IPS-20b (cell line): ENCODE measurements at regions not wholly inside any gene's neighbourhood (a gene's known extent, or its start where the extent isn't known, plus 50 kb on each side); places are given as distances from the start of the nearest gene placed in this dataset.

Experiments
- H3K27ac ChIP-seq: one replicate; pipeline ENCODE4 v1.5.1; 2013; ENCODE audit warnings: low read length
- H3K27me3 ChIP-seq: 2 replicates; pipeline ENCODE4 v1.6.1; 2013; ENCODE audit warnings: mild to moderate bottlenecking, low read length, inconsistent platforms; ENCODE audit not compliant: insufficient read depth
- H3K36me3 ChIP-seq: 2 replicates; pipeline ENCODE4 v1.6.1; 2013; ENCODE audit warnings: low read depth, mild to moderate bottlenecking, inconsistent platforms, low read length, moderate library complexity; ENCODE audit not compliant: insufficient read depth
- H3K4me1 ChIP-seq: 2 replicates; pipeline ENCODE4 v1.6.1; 2013; ENCODE audit warnings: mild to moderate bottlenecking, control low read depth, inconsistent platforms, low read length, moderate library complexity; ENCODE audit not compliant: insufficient read depth
- H3K4me3 ChIP-seq: 2 replicates; pipeline ENCODE4 v1.5.1; 2013; ENCODE audit warnings: mild to moderate bottlenecking, low read length, inconsistent platforms
- H3K9ac ChIP-seq: 2 replicates; pipeline ENCODE4 v1.6.1; 2013; ENCODE audit warnings: low read depth, mild to moderate bottlenecking, inconsistent platforms, low read length, moderate library complexity
- H3K9me3 ChIP-seq: 2 replicates; pipeline ENCODE4 v1.6.1; 2013; ENCODE audit warnings: mild to moderate bottlenecking, low read depth, low read length, inconsistent platforms; ENCODE audit not compliant: insufficient read depth

DNA sequence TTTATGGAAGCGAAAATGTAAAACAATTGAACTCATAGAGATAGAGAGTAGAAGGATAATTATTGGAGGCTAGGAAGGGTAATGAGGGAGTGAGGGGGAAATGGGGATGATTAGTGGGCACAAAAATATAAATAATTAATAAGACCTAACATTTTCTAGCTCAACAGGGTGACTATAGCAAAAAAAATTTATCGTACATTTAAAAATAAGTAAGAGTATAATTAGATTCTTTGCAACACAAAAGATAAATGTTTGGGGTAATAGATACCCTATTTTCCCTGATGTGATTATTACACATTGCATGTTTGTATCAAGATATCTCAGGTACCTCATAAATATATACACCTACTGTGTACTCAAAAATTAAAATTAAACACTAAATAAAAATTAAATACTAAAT, 1070.0 kb downstream of the LRFN5 start:
- Histone ChIP-seq H3K27me3 (no peaks in the 10 kb centered on the region), H3K4me1 (no peaks in the 10 kb centered on the region), H3K4me3 (no peak overlapping the region), H3K27ac (no peak overlapping the region), H3K9ac (no peak overlapping the region), H3K9me3 (0 out of 2 replicates have a peak, but pooled peaks cover 4% of the 10 kb centered on the region), H3K36me3 (no peaks in the 10 kb centered on the region)

GRCh38 chr14:42673963-42674362, 1067.3 kb downstream of the LRFN5 start:
- Histone ChIP-seq H3K27me3 (no peaks in the 10 kb centered on the region), H3K9ac (no peak overlapping the region), H3K9me3 (0 out of 2 replicates have a peak, but pooled peaks cover 4% of the 10 kb centered on the region), H3K27ac (no peak overlapping the region), H3K4me1 (no peaks in the 10 kb centered on the region), H3K4me3 (no peak overlapping the region), H3K36me3 (no peaks in the 10 kb centered on the region)

GRCh38 chr14:42671636-42672035, 1065.0 kb downstream of the LRFN5 start:
- no peak overlapping the region for H3K9ac ChIP-seq
- H3K27ac ChIP-seq, result no peak overlapping the region
- no peak overlapping the region for H3K4me3 ChIP-seq
- H3K27me3 ChIP-seq, result no peaks in the 10 kb centered on the region
- 0 out of 2 replicates have a peak, but pooled peaks cover 4% of the 10 kb centered on the region for H3K9me3 ChIP-seq
- no peaks in the 10 kb centered on the region for H3K36me3 ChIP-seq
- H3K4me1 ChIP-seq, result no peaks in the 10 kb centered on the region

GRCh38 chr14:42665083-42665482, 1058.4 kb downstream of the LRFN5 start:
- H3K4me3 ChIP-seq, result no peak overlapping the region
- H3K36me3 ChIP-seq, result no peaks in the 10 kb centered on the region
- no peak overlapping the region for H3K9ac ChIP-seq
- H3K4me1 ChIP-seq, result 0 out of 2 replicates have a peak, but pooled peaks cover 4% of the 10 kb centered on the region
- H3K9me3 ChIP-seq, result no peaks in the 10 kb centered on the region; the same call in 1 of the 2 replicates
- H3K27me3 ChIP-seq, result no peaks in the 10 kb centered on the region
- no peak overlapping the region for H3K27ac ChIP-seq

GRCh38 chr14:42664190-42664589, 1057.5 kb downstream of the LRFN5 start:
- Histone ChIP-seq H3K27me3 (no peaks in the 10 kb centered on the region), H3K9me3 (no peaks in the 10 kb centered on the region; the same call in 1 of the 2 replicates), H3K4me1 (0 out of 2 replicates have a peak, but pooled peaks cover 4% of the 10 kb centered on the region), H3K4me3 (no peak overlapping the region), H3K9ac (no peak overlapping the region), H3K36me3 (no peaks in the 10 kb centered on the region), H3K27ac (no peak overlapping the region)

DNA sequence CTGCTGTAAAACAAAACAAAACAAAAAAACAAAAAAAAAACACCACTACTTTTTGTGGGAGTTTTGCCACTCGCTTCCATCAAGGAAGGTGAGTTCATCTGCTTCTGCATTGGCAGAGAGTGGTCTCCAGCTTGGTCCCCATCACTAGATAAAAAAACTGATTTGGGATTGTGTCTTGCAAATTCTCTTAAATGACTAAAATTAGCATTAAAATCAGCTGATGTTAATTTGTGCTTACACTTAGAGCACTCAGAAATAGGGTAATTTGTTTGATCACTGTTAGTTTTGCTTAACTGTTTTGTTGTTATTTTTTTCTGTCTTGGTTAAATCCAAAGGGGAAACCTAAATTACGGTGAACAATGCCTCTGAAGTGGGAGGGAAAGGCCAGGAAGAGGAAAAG, 1048.0 kb downstream of the LRFN5 start:
- Histone ChIP-seq H3K9ac (no peak overlapping the region), H3K27me3 (peaks cover 46% of the 10 kb centered on the region), H3K27ac (no peak overlapping the region), H3K4me1 (peaks cover 22% of the 10 kb centered on the region; the same call in 1 of the 2 replicates), H3K9me3 (no peaks in the 10 kb centered on the region), H3K36me3 (no peaks in the 10 kb centered on the region), H3K4me3 (peak overlapping the region; percentile 23; the same call in 1 of the 2 replicates)

- Histone ChIP-seq H3K4me3 (no peak overlapping the region), H3K9me3 (no peaks in the 10 kb centered on the region), H3K36me3 (no peaks in the 10 kb centered on the region), H3K27me3 (no peaks in the 10 kb centered on the region), H3K9ac (no peak overlapping the region), H3K27ac (no peak overlapping the region), H3K4me1 (no peaks in the 10 kb centered on the region)
Observed at GRCh38 chr14:42642787-42643186, 1036.1 kb downstream of the LRFN5 start.

DNA sequence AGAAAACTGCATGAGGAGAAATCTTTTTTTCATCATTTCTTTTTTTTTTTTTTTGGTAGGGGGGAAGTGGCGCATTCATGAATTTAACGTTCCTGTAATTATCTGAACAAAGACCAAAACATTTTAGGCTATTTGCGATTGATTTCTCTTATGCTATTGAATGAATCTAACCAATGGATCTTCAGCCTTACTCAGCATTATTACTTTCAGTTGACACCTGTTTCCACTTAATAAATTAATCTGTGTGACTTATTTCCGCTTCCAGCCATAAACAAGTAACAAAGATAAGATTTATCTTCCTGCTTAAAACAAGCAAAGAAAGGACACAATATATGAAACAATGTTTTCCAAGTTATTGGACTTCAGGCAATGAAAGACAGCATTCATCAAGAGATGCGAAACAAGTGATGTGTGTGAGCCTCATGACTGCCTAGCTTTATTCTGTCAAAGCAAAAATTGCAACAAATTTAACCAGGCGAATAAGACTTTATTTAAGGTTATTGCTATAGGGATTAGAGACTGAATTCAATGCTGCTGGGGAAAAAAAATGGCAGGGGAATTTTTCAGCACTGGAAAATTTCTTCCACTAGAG, 1026.9 kb downstream of the LRFN5 start:
- Histone ChIP-seq H3K9ac (no peak overlapping the region), H3K36me3 (no peaks in the 10 kb centered on the region), H3K9me3 (no peaks in the 10 kb centered on the region), H3K4me1 (no peaks in the 10 kb centered on the region), H3K27me3 (no peaks in the 10 kb centered on the region), H3K4me3 (no peak overlapping the region), H3K27ac (no peak overlapping the region)

DNA sequence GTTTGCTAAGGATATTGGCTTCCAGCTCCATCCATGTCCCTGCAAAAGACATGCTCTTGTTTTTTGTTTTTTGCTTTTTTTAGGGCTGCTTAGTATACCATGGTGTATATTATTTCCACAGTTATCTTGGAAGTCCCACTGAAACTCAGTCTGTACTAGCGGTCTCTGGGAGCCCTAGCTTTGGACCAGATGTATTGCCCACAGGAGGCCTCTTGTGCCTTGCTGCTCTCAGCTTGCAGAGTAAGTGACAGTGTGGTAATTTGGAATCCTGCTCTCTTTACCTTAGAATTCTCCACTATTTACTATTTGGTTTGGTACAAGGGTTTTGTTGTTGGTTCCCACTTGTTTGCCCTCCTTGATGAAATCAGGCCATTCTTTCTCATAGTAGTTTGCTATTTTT, 1022.9 kb downstream of the LRFN5 start:
- Histone ChIP-seq H3K9ac (no peak overlapping the region), H3K36me3 (no peaks in the 10 kb centered on the region), H3K9me3 (no peaks in the 10 kb centered on the region), H3K4me3 (no peak overlapping the region), H3K4me1 (no peaks in the 10 kb centered on the region), H3K27me3 (peaks cover 5% of the 10 kb centered on the region; the same call in 1 of the 2 replicates), H3K27ac (no peak overlapping the region)

DNA sequence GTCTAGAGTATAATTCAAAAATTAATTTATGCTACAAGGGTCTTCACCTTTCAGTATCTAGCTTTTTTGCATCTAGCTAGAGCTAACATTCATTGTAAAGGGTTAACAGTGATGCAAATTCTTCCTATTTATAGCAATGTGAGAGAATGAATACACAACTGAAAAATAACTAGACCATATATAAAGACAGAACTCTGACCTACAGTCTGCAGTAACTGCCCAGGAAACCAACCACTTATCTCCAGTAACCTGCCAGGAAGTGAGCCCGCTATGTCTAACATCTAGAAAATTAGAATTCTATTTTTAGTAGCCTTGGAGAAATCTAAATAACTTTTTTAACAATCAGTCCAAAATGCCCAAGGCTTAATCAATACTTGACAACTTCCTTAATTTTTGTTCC, 1021.9 kb downstream of the LRFN5 start:
- Histone ChIP-seq H3K4me1 (no peaks in the 10 kb centered on the region), H3K27me3 (peaks cover 5% of the 10 kb centered on the region; the same call in 1 of the 2 replicates), H3K9me3 (no peaks in the 10 kb centered on the region), H3K27ac (no peak overlapping the region), H3K4me3 (no peak overlapping the region), H3K9ac (no peak overlapping the region), H3K36me3 (no peaks in the 10 kb centered on the region)

GRCh38 chr14:42626986-42627385, 1020.3 kb downstream of the LRFN5 start:
- Histone ChIP-seq H3K9ac (no peak overlapping the region), H3K27me3 (peaks cover 5% of the 10 kb centered on the region; the same call in 1 of the 2 replicates), H3K4me1 (no peaks in the 10 kb centered on the region), H3K27ac (no peak overlapping the region), H3K36me3 (no peaks in the 10 kb centered on the region), H3K4me3 (no peak overlapping the region), H3K9me3 (no peaks in the 10 kb centered on the region)

GRCh38 chr14:42624980-42625761, 1018.5 kb downstream of the LRFN5 start:
- Histone ChIP-seq H3K27ac (no peak overlapping the region), H3K27me3 (peaks cover 5% of the 10 kb centered on the region; the same call in 1 of the 2 replicates), H3K9ac (no peak overlapping the region), H3K36me3 (no peaks in the 10 kb centered on the region), H3K9me3 (no peaks in the 10 kb centered on the region), H3K4me1 (no peaks in the 10 kb centered on the region), H3K4me3 (no peak overlapping the region)
